Fibroblast of lung (primary cell): ENCODE measurements at regions not wholly inside any gene's neighbourhood (a gene's known extent, or its start where the extent isn't known, plus 50 kb on each side); places are given as distances from the start of the nearest gene placed in this dataset.

ENCODE experiments used
- EZH2 ChIP-seq: IDR thresholded peaks from 2 replicates; pipeline ENCODE4 v1.5.1; 2012; ENCODE audit warnings: low read length, control low read depth, mild to moderate bottlenecking; ENCODE audit errors: missing control alignments
- TF ChIP-seq, protein P1 (sequence below), 2 donors: IDR thresholded peaks in 1 of 2; conservative IDR thresholded peaks in 1 of 2; 1 replicate in 1 of 2; 2 replicates in 1 of 2; pipeline ENCODE4 v1.5.1; 2011 to 2012; ENCODE audit warnings: low read length in 2 of 2, control low read depth in 1 of 2, inconsistent platforms in 1 of 2, low read depth in 1 of 2, mild to moderate bottlenecking in 1 of 2

GRCh38 chr3:177529071-177529550 lies 331.8 kb upstream of the TBL1XR1 start:
- TF ChIP-seq, protein P1, sequence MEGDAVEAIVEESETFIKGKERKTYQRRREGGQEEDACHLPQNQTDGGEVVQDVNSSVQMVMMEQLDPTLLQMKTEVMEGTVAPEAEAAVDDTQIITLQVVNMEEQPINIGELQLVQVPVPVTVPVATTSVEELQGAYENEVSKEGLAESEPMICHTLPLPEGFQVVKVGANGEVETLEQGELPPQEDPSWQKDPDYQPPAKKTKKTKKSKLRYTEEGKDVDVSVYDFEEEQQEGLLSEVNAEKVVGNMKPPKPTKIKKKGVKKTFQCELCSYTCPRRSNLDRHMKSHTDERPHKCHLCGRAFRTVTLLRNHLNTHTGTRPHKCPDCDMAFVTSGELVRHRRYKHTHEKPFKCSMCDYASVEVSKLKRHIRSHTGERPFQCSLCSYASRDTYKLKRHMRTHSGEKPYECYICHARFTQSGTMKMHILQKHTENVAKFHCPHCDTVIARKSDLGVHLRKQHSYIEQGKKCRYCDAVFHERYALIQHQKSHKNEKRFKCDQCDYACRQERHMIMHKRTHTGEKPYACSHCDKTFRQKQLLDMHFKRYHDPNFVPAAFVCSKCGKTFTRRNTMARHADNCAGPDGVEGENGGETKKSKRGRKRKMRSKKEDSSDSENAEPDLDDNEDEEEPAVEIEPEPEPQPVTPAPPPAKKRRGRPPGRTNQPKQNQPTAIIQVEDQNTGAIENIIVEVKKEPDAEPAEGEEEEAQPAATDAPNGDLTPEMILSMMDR (conservative IDR thresholded peaks at IDR 0.05 in 1 of 2, IDR thresholded peaks at IDR 0.05 in 1 of 2; ENCODE audit: low read depth in 1 of 2, low read length in 2 of 2) = no peak
- no peak for TF ChIP-seq EZH2
